HCT116 (cell line): ENCODE measurements at regions not wholly inside any gene's neighbourhood (a gene's known extent, or its start where the extent isn't known, plus 50 kb on each side); places are given as distances from the start of the nearest gene placed in this dataset.

Experiments
- ATAC-seq: fragments of 200-7000 bp; cut with Tn5 transposase; 2 replicates; pipeline ENCODE4 v1.9.1; 2020; ENCODE audit warnings: mild to moderate bottlenecking, moderate library complexity
- BruUV-seq: library from RNA; stranded (reverse); fragments of 400-500 nt; replicated peaks from 2 replicates; lab custom pipeline; 2021; lab: Mats Ljungman, UMichigan
- CTCF ChIA-PET: fragments of 300-600 bp; sonication (Branson Sonifier 250); formaldehyde crosslinking; loops from one replicate; lab custom pipeline; 2021; ENCODE audit warnings: antibody characterized with exemption; lab: Charles Lee
- POLR2A ChIA-PET: fragments of 300-600, 350-600 bp; sonication (Branson Sonifier 250); formaldehyde crosslinking; loops from one replicate; lab custom pipeline; 2021; ENCODE audit warnings: antibody characterized with exemption; lab: Charles Lee
- RAD21 ChIA-PET, 2 experiments: fragments of 300-600 bp; sonication (Branson Sonifier 250); formaldehyde crosslinking; loops; one replicate each; lab custom pipeline; 2023; ENCODE audit warnings: low total read pairs in 2 of 2; ENCODE audit not compliant: uncharacterized antibody in 2 of 2, unreplicated experiment in 2 of 2, low non-redundant PET in 1 of 2; lab: Charles Lee
- DNase-seq: peaks from one replicate; pipeline ENCODE4 v3.0.0-alpha.2; 2010; ENCODE audit warnings: low read depth, low spot score
- H2AFZ ChIP-seq: fragments of 200-600 bp; shearing (Covaris generic), sonication (generic); 2 replicates; pipeline ENCODE4 v1.6.1; 2017; ENCODE audit warnings: low read depth, mixed run types, mixed read lengths, antibody characterized with exemption, low read length; ENCODE audit not compliant: poor library complexity, severe bottlenecking
- H3K27ac ChIP-seq: 2 replicates; pipeline ENCODE4 v1.5.1; 2012; ENCODE audit warnings: low read depth, low read length
- H3K27me3 ChIP-seq: fragments of 200-600 bp; sonication (generic); 2 replicates; pipeline ENCODE4 v1.6.1; 2016; ENCODE audit warnings: mixed run types, low read length, mixed read lengths; ENCODE audit not compliant: insufficient read depth
- H3K36me3 ChIP-seq, 2 experiments: fragments of 200-500 bp in 1 of 2; fragments of 200-600 bp in 1 of 2; sonication (Bioruptor generic) in 1 of 2; sonication (generic) in 1 of 2; 2 replicates each; pipeline versions ENCODE4 v1.5.1 to v1.6.1; 2014 to 2016; ENCODE audit warnings: low read length in 2 of 2, inconsistent platforms in 1 of 2, mixed read lengths in 1 of 2, mixed run types in 1 of 2; ENCODE audit not compliant: insufficient read depth in 2 of 2, control insufficient read depth in 1 of 2
- H3K4me1 ChIP-seq, 2 experiments: fragments of 200-600 bp in 1 of 2; sonication (generic) in 1 of 2; 2 replicates each; pipeline versions ENCODE4 v1.5.1 to v1.6.1; 2012 to 2017; ENCODE audit warnings: low read length in 2 of 2, inconsistent platforms in 1 of 2, mild to moderate bottlenecking in 1 of 2, mixed read lengths in 1 of 2, mixed run types in 1 of 2, moderate library complexity in 1 of 2; ENCODE audit not compliant: insufficient read depth in 2 of 2, control insufficient read depth in 1 of 2
- H3K4me2 ChIP-seq: fragments of 200-600 bp; sonication (generic); 2 replicates; pipeline ENCODE4 v1.6.1; 2017; ENCODE audit warnings: mixed run types, low read length, mixed read lengths
- H3K4me3 ChIP-seq, 2 experiments: fragments of 200-600 bp in 1 of 2; sonication (generic) in 1 of 2; replicated peaks in 1 of 2; 2 replicates each; pipeline ENCODE4 v1.5.1; 2011 to 2016; ENCODE audit warnings: low read length in 2 of 2, control low read depth in 1 of 2, low read depth in 1 of 2, mild to moderate bottlenecking in 1 of 2, mixed read lengths in 1 of 2, mixed run types in 1 of 2
- H3K79me2 ChIP-seq: fragments of 200-600 bp; sonication (generic); 2 replicates; pipeline ENCODE4 v1.6.1; 2017; ENCODE audit warnings: mild to moderate bottlenecking, mixed run types, low read length, moderate library complexity, mixed read lengths; ENCODE audit not compliant: insufficient read depth
- H3K9ac ChIP-seq: fragments of 200-600 bp; sonication (generic); 2 replicates; pipeline ENCODE4 v1.6.1; 2016; ENCODE audit warnings: low read length, mixed read lengths
- H3K9me2 ChIP-seq: fragments of 200-600 bp; sonication (generic), shearing (Covaris generic); 2 replicates; pipeline ENCODE4 v1.6.1; 2017; ENCODE audit warnings: mixed run types, mild to moderate bottlenecking, moderate library complexity; ENCODE audit not compliant: insufficient read depth
- H3K9me3 ChIP-seq, 2 experiments: fragments of 200-500 bp in 1 of 2; fragments of 200-600 bp in 1 of 2; sonication (Bioruptor generic) in 1 of 2; sonication (generic) in 1 of 2; 2 replicates each; pipeline ENCODE4 v1.6.1; 2014 to 2017; ENCODE audit warnings: low read length in 2 of 2, mixed read lengths in 2 of 2, inconsistent platforms in 1 of 2, low read depth in 1 of 2, mild to moderate bottlenecking in 1 of 2, mixed run types in 1 of 2, moderate library complexity in 1 of 2; ENCODE audit not compliant: control insufficient read depth in 1 of 2, insufficient read depth in 1 of 2
- H4K20me1 ChIP-seq: fragments of 200-600 bp; sonication (generic), shearing (Covaris generic); 2 replicates; pipeline ENCODE4 v1.6.1; 2017; ENCODE audit warnings: mixed run types, mild to moderate bottlenecking, moderate library complexity; ENCODE audit not compliant: insufficient read depth
- CBX3 ChIP-seq: IDR thresholded peaks from 2 replicates; pipeline ENCODE4 v1.6.1; 2012; ENCODE audit warnings: low read depth
- FOSL1 ChIP-seq: IDR thresholded peaks from 2 replicates; pipeline ENCODE4 v1.6.1; 2012; ENCODE audit warnings: low read depth
- POLR2AphosphoS5 ChIP-seq: IDR thresholded peaks from 2 replicates; pipeline ENCODE4 v1.6.1; 2011; ENCODE audit warnings: mild to moderate bottlenecking, low read depth, low read length, moderate library complexity
- TCF7L2 ChIP-seq: IDR thresholded peaks from 2 replicates; pipeline ENCODE4 v1.7.0; 2011; ENCODE audit warnings: borderline replicate concordance, inconsistent platforms; ENCODE audit not compliant: insufficient read depth, insufficient read length; ENCODE audit errors: extremely low read depth
- YY1 ChIP-seq: IDR thresholded peaks from 2 replicates; pipeline ENCODE4 v1.6.1; 2011; ENCODE audit warnings: low read length, low read depth, moderate library complexity, mild to moderate bottlenecking; ENCODE audit not compliant: insufficient replicate concordance; ENCODE audit errors: extremely low read depth
- intact Hi-C: fragments of 100-400 bp; cut with micrococcal nuclease; formaldehyde crosslinking; loops from 2 replicates; pipeline ENCODE4 v1.10.0; 2022
- TF ChIP-seq, protein P1 (sequence below): IDR thresholded peaks from 2 replicates; pipeline ENCODE4 v1.6.1; 2012; ENCODE audit warnings: low read depth

DNA sequence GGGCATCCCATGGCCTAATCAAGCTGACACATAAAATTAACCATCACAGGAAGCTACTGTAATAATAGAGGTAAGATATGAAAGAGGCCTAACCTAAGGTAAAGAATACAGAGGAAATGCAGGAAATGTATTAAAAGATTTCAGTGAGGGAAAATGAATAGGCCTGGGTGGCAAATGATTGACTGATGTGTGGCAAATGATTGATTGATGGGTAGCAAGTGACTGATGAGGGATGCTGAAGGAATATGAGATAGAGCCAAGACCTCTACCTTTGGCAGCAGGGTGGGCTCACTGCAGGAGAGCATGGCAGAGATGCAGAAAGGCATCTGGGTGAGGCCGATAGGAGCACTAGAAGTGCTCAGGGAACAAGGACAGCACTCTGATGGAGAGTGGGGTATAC is 172.9 kb downstream of the KCTD12 start:
- CTCF ChIA-PET = no interaction called here
- no TSS peak for BruUV-seq

More for the DNA sequence above, 172.9 kb downstream of the KCTD12 start:
- no peak for ATAC-seq
- Histone ChIP-seq H3K79me2 (no peaks in the 10 kb centered on the region), H2AFZ (no peak overlapping the region), H3K4me2 (no peak overlapping the region), H3K36me3 (no peaks in the 10 kb centered on the region), H3K4me3 (no peak overlapping the region), H3K9me2 (no peaks in the 10 kb centered on the region), H3K9me3 (no peaks in the 10 kb centered on the region), H4K20me1 (no peaks in the 10 kb centered on the region), H3K4me1 (no peaks in the 10 kb centered on the region), H3K9ac (no peak overlapping the region), H3K27ac (no peak overlapping the region), H3K27me3 (no peaks in the 10 kb centered on the region)
- no peak for DNase-seq
- RAD21 ChIA-PET = no interaction called here
- TF ChIP-seq, protein P1, sequence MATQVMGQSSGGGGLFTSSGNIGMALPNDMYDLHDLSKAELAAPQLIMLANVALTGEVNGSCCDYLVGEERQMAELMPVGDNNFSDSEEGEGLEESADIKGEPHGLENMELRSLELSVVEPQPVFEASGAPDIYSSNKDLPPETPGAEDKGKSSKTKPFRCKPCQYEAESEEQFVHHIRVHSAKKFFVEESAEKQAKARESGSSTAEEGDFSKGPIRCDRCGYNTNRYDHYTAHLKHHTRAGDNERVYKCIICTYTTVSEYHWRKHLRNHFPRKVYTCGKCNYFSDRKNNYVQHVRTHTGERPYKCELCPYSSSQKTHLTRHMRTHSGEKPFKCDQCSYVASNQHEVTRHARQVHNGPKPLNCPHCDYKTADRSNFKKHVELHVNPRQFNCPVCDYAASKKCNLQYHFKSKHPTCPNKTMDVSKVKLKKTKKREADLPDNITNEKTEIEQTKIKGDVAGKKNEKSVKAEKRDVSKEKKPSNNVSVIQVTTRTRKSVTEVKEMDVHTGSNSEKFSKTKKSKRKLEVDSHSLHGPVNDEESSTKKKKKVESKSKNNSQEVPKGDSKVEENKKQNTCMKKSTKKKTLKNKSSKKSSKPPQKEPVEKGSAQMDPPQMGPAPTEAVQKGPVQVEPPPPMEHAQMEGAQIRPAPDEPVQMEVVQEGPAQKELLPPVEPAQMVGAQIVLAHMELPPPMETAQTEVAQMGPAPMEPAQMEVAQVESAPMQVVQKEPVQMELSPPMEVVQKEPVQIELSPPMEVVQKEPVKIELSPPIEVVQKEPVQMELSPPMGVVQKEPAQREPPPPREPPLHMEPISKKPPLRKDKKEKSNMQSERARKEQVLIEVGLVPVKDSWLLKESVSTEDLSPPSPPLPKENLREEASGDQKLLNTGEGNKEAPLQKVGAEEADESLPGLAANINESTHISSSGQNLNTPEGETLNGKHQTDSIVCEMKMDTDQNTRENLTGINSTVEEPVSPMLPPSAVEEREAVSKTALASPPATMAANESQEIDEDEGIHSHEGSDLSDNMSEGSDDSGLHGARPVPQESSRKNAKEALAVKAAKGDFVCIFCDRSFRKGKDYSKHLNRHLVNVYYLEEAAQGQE = no peak
- TF ChIP-seq POLR2AphosphoS5 = no peak
- TF ChIP-seq TCF7L2 = no peak
- TF ChIP-seq CBX3 = no peak
- TF ChIP-seq FOSL1 = no peak
- TF ChIP-seq YY1 = no peak
- POLR2A ChIA-PET = no interaction called here
- intact Hi-C loops = no loop called here
